K562 (cell line): ENCODE measurements at regions not wholly inside any gene's neighbourhood (a gene's known extent, or its start where the extent isn't known, plus 50 kb on each side); places are given as distances from the start of the nearest gene placed in this dataset.

ENCODE experiments used
- ATAC-seq: fragments of 200-7000 bp; cut with Tn5 transposase; 3 replicates; pipeline ENCODE4 v1.9.1; 2020; ENCODE audit warnings: moderate library complexity
- BruUV-seq: library from RNA; stranded (reverse); fragments of 400-500 nt; replicated peaks from 2 replicates; lab custom pipeline; 2021; lab: Mats Ljungman, UMichigan
- CTCF ChIA-PET: fragments of 300-600 bp; formaldehyde crosslinking; extraction: SDS; loops from one replicate; lab custom pipeline; 2021; ENCODE audit warnings: low intra/inter-chr PET ratio; lab: Yijun Ruan, JAX
- POLR2A ChIA-PET: fragments of 300-600, 350-650 bp; sonication (Branson Sonifier 250); formaldehyde crosslinking; extraction: SDS; loops from one replicate; lab custom pipeline; 2021; ENCODE audit warnings: antibody characterized with exemption, inconsistent platforms; lab: Yijun Ruan, JAX
- DNase-seq, 4 experiments: peaks; one replicate each; pipeline versions ENCODE4 v3.0.0 to v3.0.0-alpha.2; 2011 to 2018; ENCODE audit warnings: low spot score in 3 of 4, mixed read lengths in 3 of 4; ENCODE audit errors: extremely low read depth in 1 of 4
- FAIRE-seq: peaks from 2 replicates; lab custom pipeline; 2011; peaks lifted over from hg19 to GRCh38; lab: Jason Lieb, UNC
- H2AFZ ChIP-seq: 2 replicates; pipeline ENCODE4 v1.6.0; 2011; ENCODE audit warnings: low read depth, low read length, control low read depth, inconsistent platforms
- H3K27ac ChIP-seq: fragments of 200-600 bp; 3 replicates; pipeline ENCODE4 v1.8.0; 2011; ENCODE audit warnings: low read depth, mild to moderate bottlenecking, control low read depth, inconsistent platforms, low read length, moderate library complexity, mixed read lengths; ENCODE audit errors: extremely low read depth
- H3K27me3 ChIP-seq, 2 experiments: fragments of 300-600 bp in 1 of 2; 2 replicates in 1 of 2; 3 replicates in 1 of 2; pipeline versions ENCODE4 v1.6.0 to v1.8.0; 2011; ENCODE audit warnings: inconsistent platforms in 2 of 2, low read length in 2 of 2, mild to moderate bottlenecking in 1 of 2, mixed read lengths in 1 of 2, moderate library complexity in 1 of 2; ENCODE audit not compliant: control insufficient read depth in 2 of 2, insufficient read depth in 2 of 2
- H3K36me3 ChIP-seq: fragments of 300-600 bp; 3 replicates; pipeline ENCODE4 v1.8.0; 2011; ENCODE audit warnings: mild to moderate bottlenecking, low read length, inconsistent platforms; ENCODE audit not compliant: control insufficient read depth, insufficient read depth
- H3K4me1 ChIP-seq, 2 experiments: fragments of 200-600 bp in 1 of 2; replicated peaks in 1 of 2; 2 replicates in 1 of 2; 3 replicates in 1 of 2; pipeline versions ENCODE4 v1.5.1 to v1.8.0; 2011; ENCODE audit warnings: inconsistent platforms in 2 of 2, low read length in 2 of 2, mild to moderate bottlenecking in 1 of 2, mixed read lengths in 1 of 2, moderate library complexity in 1 of 2; ENCODE audit not compliant: control insufficient read depth in 2 of 2, insufficient read depth in 2 of 2
- H3K4me2 ChIP-seq: 2 replicates; pipeline ENCODE4 v1.6.1; 2011; ENCODE audit warnings: low read length, control low read depth, inconsistent platforms, mixed read lengths; ENCODE audit not compliant: insufficient read depth
- H3K4me3 ChIP-seq: fragments of 200-600 bp; sonication (generic), shearing (Covaris generic); 2 replicates; pipeline ENCODE4 v1.5.1; 2016; ENCODE audit warnings: control low read depth, inconsistent platforms
- H3K79me2 ChIP-seq: fragments of 200-600 bp; 3 replicates; pipeline ENCODE4 v1.8.0; 2011; ENCODE audit warnings: low read length, inconsistent platforms; ENCODE audit not compliant: control insufficient read depth, insufficient read depth
- H3K9ac ChIP-seq, 2 experiments: 2 replicates each; pipeline versions ENCODE4 v1.6.0 to v1.6.1; 2011; ENCODE audit warnings: low read depth in 2 of 2, low read length in 2 of 2, control low read depth in 1 of 2, inconsistent platforms in 1 of 2, mild to moderate bottlenecking in 1 of 2, mixed read lengths in 1 of 2; ENCODE audit not compliant: insufficient read depth in 1 of 2
- H3K9me1 ChIP-seq: one replicate; pipeline ENCODE4 v1.6.0; 2011; ENCODE audit warnings: inconsistent platforms, mild to moderate bottlenecking, low read length, moderate library complexity; ENCODE audit not compliant: control insufficient read depth, insufficient read depth
- H3K9me3 ChIP-seq: replicated peaks from 2 replicates; pipeline ENCODE4 v1.5.1; 2011; ENCODE audit warnings: low read depth, low read length, inconsistent platforms; ENCODE audit not compliant: control insufficient read depth, insufficient read depth
- H4K20me1 ChIP-seq: replicated peaks from 2 replicates; pipeline ENCODE4 v1.6.1; 2011; ENCODE audit warnings: low read length, inconsistent platforms, mixed read lengths; ENCODE audit not compliant: control insufficient read depth, insufficient read depth
- BRD9 ChIP-seq: fragments of 450-650 bp; IDR thresholded peaks from 2 replicates; pipeline ENCODE4 v1.6.1; 2018; ENCODE audit warnings: low read depth; ENCODE audit not compliant: partially characterized antibody
- KLF6 ChIP-seq: fragments of 250-450 bp; sonication (Bioruptor Pico); IDR thresholded peaks from 2 replicates; pipeline ENCODE4 v1.4.0; 2020; ENCODE audit warnings: mild to moderate bottlenecking, moderate library complexity, borderline replicate concordance
- MLLT1 ChIP-seq, 2 experiments: fragments of 450-650 bp; IDR thresholded peaks; 2 replicates each; pipeline ENCODE4 v1.6.1; 2016
- NR2C1 ChIP-seq, 2 experiments: fragments of 450-650 bp; IDR thresholded peaks; 2 replicates each; pipeline ENCODE4 v1.6.1; 2017; ENCODE audit warnings: mild to moderate bottlenecking in 2 of 2, antibody characterized with exemption in 1 of 2, inconsistent platforms in 1 of 2, missing compliant biosample characterization in 1 of 2, missing genetic modification characterization in 1 of 2
- PBX2 ChIP-seq, 2 experiments: IDR thresholded peaks in 1 of 2; conservative IDR thresholded peaks in 1 of 2; 2 replicates each; pipeline ENCODE4 v1.6.1; 2016; ENCODE audit warnings: low read depth in 2 of 2, mild to moderate bottlenecking in 1 of 2, missing compliant biosample characterization in 1 of 2, missing genetic modification characterization in 1 of 2, moderate library complexity in 1 of 2
- PML ChIP-seq: IDR thresholded peaks from 2 replicates; pipeline ENCODE4 v1.6.1; 2012; ENCODE audit warnings: low read length, inconsistent platforms
- RHOXF2B ChIP-seq: fragments of 250-450 bp; sonication (Bioruptor Pico); conservative IDR thresholded peaks from 2 replicates; pipeline ENCODE4 v1.5.1; 2021
- STAT6 ChIP-seq: sonication (generic); formaldehyde crosslinking; IDR thresholded peaks from 2 replicates; pipeline ENCODE4 v1.8.1; 2023; ENCODE audit warnings: mild to moderate bottlenecking, missing genetic modification reagents
- TSHZ1 ChIP-seq: fragments of 250-450 bp; sonication (Bioruptor Pico); IDR thresholded peaks from 2 replicates; pipeline ENCODE4 v1.4.0; 2020; ENCODE audit warnings: mild to moderate bottlenecking, moderate library complexity
- ZNF239 ChIP-seq: fragments of 250-450 bp; sonication (Bioruptor Pico); IDR thresholded peaks from 2 replicates; pipeline ENCODE4 v1.4.0; 2020; ENCODE audit warnings: mild to moderate bottlenecking
- ZNF384 ChIP-seq: IDR thresholded peaks from 2 replicates; pipeline ENCODE4 v1.6.1; 2012; ENCODE audit warnings: low read depth, low read length, improper control_type of control experiment
- ZNF830 ChIP-seq: fragments of 250-450 bp; sonication (Bioruptor Pico); IDR thresholded peaks from 2 replicates; pipeline ENCODE4 v1.5.0; 2021; ENCODE audit warnings: mild to moderate bottlenecking
- WGBS: fragments of 100-300 bp; shearing (Covaris generic); methylation state at CpG from one replicate; pipeline ENCODE4 v1.1.6; 2016; ENCODE audit warnings: low coverage, mixed read lengths; ENCODE audit not compliant: insufficient coverage; ENCODE audit errors: missing lambda C conversion rate; 5-methylcytosine and 5-hydroxymethylcytosine counted together
- in situ Hi-C: fragments of 300-500 bp; cut with MboI; formaldehyde crosslinking; loops from 4 replicates; pipeline ENCODE4 v1.15.0; 2018; ENCODE audit warnings: inconsistent platforms, mixed read lengths
- intact Hi-C: fragments of 100-400 bp; cut with micrococcal nuclease; formaldehyde crosslinking; loops from 2 replicates; pipeline ENCODE4 v1.14.2; 2022

GRCh38 chr6:170008294-170008785 is 256.9 kb downstream of the ERMARD start:
- CTCF ChIA-PET = no interaction called here
- BruUV-seq = no TSS peak
- in situ Hi-C loops = no loop called here
- H3K4me2 ChIP-seq = no peak overlapping the region
- H3K36me3 ChIP-seq = no peaks in the 10 kb centered on the region
- POLR2A ChIA-PET = no interaction called here
- H3K4me1 ChIP-seq = no peaks in the 10 kb centered on the region
- no peaks in the 10 kb centered on the region for H3K79me2 ChIP-seq
- H4K20me1 ChIP-seq = no peaks in the 10 kb centered on the region
- FAIRE-seq (no peak), ATAC-seq (no peak), DNase-seq (no peak)
- H2AFZ ChIP-seq = no peak overlapping the region
- intact Hi-C loops = no loop called here
- peaks cover 6 to 29% of the 10 kb centered on the region in 2 experiments; a peak in 3 of 5 replicates for H3K27me3 ChIP-seq
- no peak overlapping the region for H3K27ac ChIP-seq
- H3K9me3 ChIP-seq = no peaks in the 10 kb centered on the region; the same call in 1 of the 2 replicates
- H3K9me1 ChIP-seq = no peaks in the 10 kb centered on the region
- H3K4me3 ChIP-seq = no peak overlapping the region
- no peak overlapping the region for H3K9ac ChIP-seq
- WGBS = 1% methylated on average over 16 of the region's 16 CpGs
- no peak for TF ChIP-seq KLF6
- TF ChIP-seq BRD9 = no peak
- no peak for TF ChIP-seq PML
- TF ChIP-seq MLLT1 (IDR thresholded peaks at IDR 0.05) = no peak
- no peak for TF ChIP-seq STAT6 (CRISPR knock-in tag)
- TF ChIP-seq TSHZ1 (CRISPR knock-in tag) = no peak
- TF ChIP-seq ZNF830 (CRISPR knock-in tag) = no peak
- no peak for TF ChIP-seq PBX2 (CRISPR knock-in tag; IDR thresholded peaks at IDR 0.05; ENCODE audit: low read depth)
- no peak for TF ChIP-seq PBX2 (tag; conservative IDR thresholded peaks at IDR 0.05; ENCODE audit: low read depth)
- TF ChIP-seq ZNF384 = no peak
- TF ChIP-seq NR2C1 (IDR thresholded peaks at IDR 0.05) = no peak
- no peak for TF ChIP-seq NR2C1 (tag; IDR thresholded peaks at IDR 0.05)
- TF ChIP-seq ZNF239 = no peak
- TF ChIP-seq RHOXF2B (CRISPR knock-in tag) = no peak
